GM23338 (cell line): ENCODE measurements at regions not wholly inside any gene's neighbourhood (a gene's known extent, or its start where the extent isn't known, plus 50 kb on each side); places are given as distances from the start of the nearest gene placed in this dataset.

ENCODE experiments used
- ATAC-seq: fragments of 200-7000 bp; cut with Tn5 transposase; 3 replicates; pipeline ENCODE4 v1.9.1; 2020
- DNase-seq: peaks from one replicate; pipeline ENCODE4 v3.0.0-alpha.2; 2015; ENCODE audit warnings: low spot score
- H2AFZ ChIP-seq: fragments of 200-600 bp; sonication (generic); 2 replicates; pipeline ENCODE4 v1.8.0; 2016; ENCODE audit warnings: antibody characterized with exemption, mild to moderate bottlenecking, moderate library complexity
- H3F3A ChIP-seq: fragments of 200-600 bp; sonication (generic); replicated peaks from 2 replicates; pipeline ENCODE4 v1.8.0; 2017; ENCODE audit warnings: antibody characterized with exemption, mixed run types, low read depth
- H3K27ac ChIP-seq: fragments of 200-600 bp; sonication (generic); 2 replicates; pipeline ENCODE4 v1.6.1; 2016; ENCODE audit warnings: low read depth
- H3K27me3 ChIP-seq: fragments of 200-600 bp; sonication (generic); 2 replicates; pipeline ENCODE4 v1.8.0; 2016; ENCODE audit warnings: mild to moderate bottlenecking, mixed run types, moderate library complexity; ENCODE audit not compliant: insufficient read depth
- H3K36me3 ChIP-seq: fragments of 200-600 bp; sonication (generic); 2 replicates; pipeline ENCODE4 v1.8.0; 2016; ENCODE audit warnings: mild to moderate bottlenecking; ENCODE audit not compliant: insufficient read depth
- H3K4me1 ChIP-seq: fragments of 200-600 bp; sonication (generic); 2 replicates; pipeline ENCODE4 v1.8.0; 2016; ENCODE audit warnings: mild to moderate bottlenecking, moderate library complexity; ENCODE audit not compliant: insufficient read depth
- H3K4me2 ChIP-seq: fragments of 200-600 bp; sonication (generic); 2 replicates; pipeline ENCODE4 v1.7.1; 2017; ENCODE audit warnings: mixed run types
- H3K4me3 ChIP-seq: fragments of 200-600 bp; sonication (generic); 2 replicates; pipeline ENCODE4 v1.6.1; 2016; ENCODE audit warnings: mixed run types
- H3K79me2 ChIP-seq: fragments of 200-600 bp; sonication (generic); replicated peaks from 2 replicates; pipeline ENCODE4 v1.8.0; 2017; ENCODE audit warnings: mild to moderate bottlenecking; ENCODE audit not compliant: insufficient read depth
- H3K9me2 ChIP-seq: fragments of 200-600 bp; sonication (generic); 2 replicates; pipeline ENCODE4 v1.8.0; 2017; ENCODE audit not compliant: insufficient read depth
- H4K20me1 ChIP-seq: fragments of 200-600 bp; sonication (generic); replicated peaks from 2 replicates; pipeline ENCODE4 v1.8.0; 2017; ENCODE audit warnings: mild to moderate bottlenecking; ENCODE audit not compliant: insufficient read depth
- H3K27ac Mint-ChIP-seq: 2 replicates; pipeline ENCODE4 v1.8.0; 2020; ENCODE audit warnings: inconsistent platforms, mild to moderate bottlenecking, moderate library complexity, mixed read lengths
- H3K27me3 Mint-ChIP-seq: 3 replicates; pipeline ENCODE4 v1.8.0; 2022; ENCODE audit warnings: low read depth, mild to moderate bottlenecking, moderate library complexity, mixed read lengths, inconsistent platforms; ENCODE audit not compliant: insufficient read depth, poor library complexity
- H3K36me3 Mint-ChIP-seq: 3 replicates; pipeline ENCODE4 v1.8.0; 2021; ENCODE audit warnings: low read depth, mild to moderate bottlenecking, inconsistent platforms, moderate library complexity, mixed read lengths
- H3K4me1 Mint-ChIP-seq: 3 replicates; pipeline ENCODE4 v1.8.0; 2020; ENCODE audit warnings: mild to moderate bottlenecking, inconsistent platforms, mixed read lengths
- H3K4me3 Mint-ChIP-seq: 3 replicates; pipeline ENCODE4 v1.8.0; 2021; ENCODE audit warnings: moderate library complexity, mild to moderate bottlenecking, inconsistent platforms, mixed read lengths
- H3K9me3 Mint-ChIP-seq: 3 replicates; pipeline ENCODE4 v1.8.0; 2020; ENCODE audit warnings: moderate library complexity, mild to moderate bottlenecking, inconsistent platforms, mixed read lengths
- CREB1 ChIP-seq: fragments of 250-450 bp; sonication (Bioruptor Pico); IDR thresholded peaks from 2 replicates; pipeline ENCODE4 v1.5.0; 2020; ENCODE audit warnings: low read depth, mild to moderate bottlenecking, moderate library complexity
- EZH2phosphoT487 ChIP-seq: fragments of 200-600 bp; sonication (generic); IDR thresholded peaks from one replicate; pipeline ENCODE4 v1.8.1; 2018; ENCODE audit warnings: antibody characterized with exemption; ENCODE audit not compliant: unreplicated experiment
- JUNB ChIP-seq: IDR thresholded peaks from one replicate; pipeline ENCODE4 v1.6.1; 2016; ENCODE audit warnings: antibody characterized with exemption; ENCODE audit not compliant: unreplicated experiment
- POLR2AphosphoS5 ChIP-seq: IDR thresholded peaks from 2 replicates; pipeline ENCODE4 v1.6.1; 2016; ENCODE audit warnings: antibody characterized with exemption, low read depth
- STAT1 ChIP-seq: IDR thresholded peaks from one replicate; pipeline ENCODE4 v1.6.1; 2016; ENCODE audit warnings: antibody characterized with exemption; ENCODE audit not compliant: unreplicated experiment
- ZNF114 ChIP-seq: fragments of 250-450 bp; sonication (Bioruptor Pico); IDR thresholded peaks from 2 replicates; pipeline ENCODE4 v1.5.0; 2020; ENCODE audit warnings: mild to moderate bottlenecking, moderate library complexity
- ZNF331 ChIP-seq: fragments of 250-450 bp; sonication (Bioruptor Pico); IDR thresholded peaks from 2 replicates; pipeline ENCODE4 v1.5.0; 2020; ENCODE audit warnings: low read depth, mild to moderate bottlenecking, moderate library complexity
- TF ChIP-seq, protein P1 (sequence below): IDR thresholded peaks from one replicate; pipeline ENCODE4 v1.6.1; 2018; ENCODE audit warnings: antibody characterized with exemption; ENCODE audit not compliant: unreplicated experiment
- TF ChIP-seq, protein P2 (sequence below): IDR thresholded peaks from 2 replicates; pipeline ENCODE4 v1.6.1; 2016; ENCODE audit warnings: antibody characterized with exemption

DNA sequence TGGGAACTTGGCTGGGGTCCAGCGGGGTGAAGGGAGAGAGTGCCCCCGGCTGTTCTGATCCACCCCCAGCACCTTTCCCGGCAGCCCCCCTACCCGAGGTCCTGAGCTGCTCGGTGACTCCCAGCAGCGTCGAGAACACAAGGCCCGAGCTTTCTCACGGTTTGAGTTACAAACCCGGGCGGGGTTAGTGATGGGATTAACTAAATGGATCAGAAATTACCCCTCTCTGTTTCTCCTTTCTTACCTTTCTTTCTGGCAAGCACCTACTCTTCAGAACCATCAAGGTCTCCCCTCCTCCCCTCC is 139.4 kb upstream of the GPC1 start (continued):
- TF ChIP-seq, protein P1, sequence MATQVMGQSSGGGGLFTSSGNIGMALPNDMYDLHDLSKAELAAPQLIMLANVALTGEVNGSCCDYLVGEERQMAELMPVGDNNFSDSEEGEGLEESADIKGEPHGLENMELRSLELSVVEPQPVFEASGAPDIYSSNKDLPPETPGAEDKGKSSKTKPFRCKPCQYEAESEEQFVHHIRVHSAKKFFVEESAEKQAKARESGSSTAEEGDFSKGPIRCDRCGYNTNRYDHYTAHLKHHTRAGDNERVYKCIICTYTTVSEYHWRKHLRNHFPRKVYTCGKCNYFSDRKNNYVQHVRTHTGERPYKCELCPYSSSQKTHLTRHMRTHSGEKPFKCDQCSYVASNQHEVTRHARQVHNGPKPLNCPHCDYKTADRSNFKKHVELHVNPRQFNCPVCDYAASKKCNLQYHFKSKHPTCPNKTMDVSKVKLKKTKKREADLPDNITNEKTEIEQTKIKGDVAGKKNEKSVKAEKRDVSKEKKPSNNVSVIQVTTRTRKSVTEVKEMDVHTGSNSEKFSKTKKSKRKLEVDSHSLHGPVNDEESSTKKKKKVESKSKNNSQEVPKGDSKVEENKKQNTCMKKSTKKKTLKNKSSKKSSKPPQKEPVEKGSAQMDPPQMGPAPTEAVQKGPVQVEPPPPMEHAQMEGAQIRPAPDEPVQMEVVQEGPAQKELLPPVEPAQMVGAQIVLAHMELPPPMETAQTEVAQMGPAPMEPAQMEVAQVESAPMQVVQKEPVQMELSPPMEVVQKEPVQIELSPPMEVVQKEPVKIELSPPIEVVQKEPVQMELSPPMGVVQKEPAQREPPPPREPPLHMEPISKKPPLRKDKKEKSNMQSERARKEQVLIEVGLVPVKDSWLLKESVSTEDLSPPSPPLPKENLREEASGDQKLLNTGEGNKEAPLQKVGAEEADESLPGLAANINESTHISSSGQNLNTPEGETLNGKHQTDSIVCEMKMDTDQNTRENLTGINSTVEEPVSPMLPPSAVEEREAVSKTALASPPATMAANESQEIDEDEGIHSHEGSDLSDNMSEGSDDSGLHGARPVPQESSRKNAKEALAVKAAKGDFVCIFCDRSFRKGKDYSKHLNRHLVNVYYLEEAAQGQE, result no peak
- no peak for TF ChIP-seq POLR2AphosphoS5

DNA sequence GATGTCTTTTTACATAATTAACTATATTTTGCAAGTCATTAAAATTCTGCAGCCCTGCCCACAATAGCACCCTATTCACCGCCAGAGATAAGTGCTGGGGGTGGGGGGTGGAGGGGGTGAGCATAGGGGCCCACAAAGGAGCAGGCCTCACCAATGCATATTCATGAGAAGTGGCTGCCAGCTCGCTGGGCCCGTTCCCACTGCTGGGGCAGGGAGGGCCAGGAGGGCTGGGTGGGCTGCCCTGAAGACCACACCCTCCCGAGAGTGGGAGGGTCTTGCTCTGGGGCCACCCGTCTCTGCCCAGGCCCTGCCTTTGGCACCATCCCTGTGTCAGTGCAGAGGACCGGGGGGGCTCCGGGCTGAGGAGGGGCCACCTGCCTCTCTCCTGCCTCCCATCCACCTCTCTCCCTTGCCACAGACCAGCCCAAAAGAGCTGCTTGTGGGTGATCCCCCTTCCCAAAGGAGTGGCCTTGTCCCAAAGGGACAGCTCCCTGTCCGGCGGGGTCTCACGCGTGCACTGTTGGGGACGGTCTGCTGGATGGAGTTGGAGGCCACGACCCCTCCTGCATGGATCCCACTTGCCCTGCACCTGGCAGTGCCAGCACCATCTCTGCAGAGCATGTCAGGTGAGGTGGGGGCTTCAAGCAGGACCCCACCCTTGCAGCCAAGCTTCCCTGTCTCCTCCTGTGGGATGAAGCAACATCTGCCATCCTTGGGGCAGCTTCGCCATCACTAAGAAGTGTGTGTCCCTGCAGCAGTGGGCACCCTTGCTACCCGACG is 138.8 kb upstream of the GPC1 start:
- H3K4me3 ChIP-seq, result no peak overlapping the region
- TF ChIP-seq STAT1 (no peak), JUNB (no peak), ZNF114 (CRISPR knock-in tag) (no peak), POLR2AphosphoS5 (no peak), EZH2phosphoT487 (no peak), ZNF331 (CRISPR knock-in tag) (no peak), CREB1 (no peak)
- TF ChIP-seq, protein P1, result no peak
- TF ChIP-seq, protein P2, sequence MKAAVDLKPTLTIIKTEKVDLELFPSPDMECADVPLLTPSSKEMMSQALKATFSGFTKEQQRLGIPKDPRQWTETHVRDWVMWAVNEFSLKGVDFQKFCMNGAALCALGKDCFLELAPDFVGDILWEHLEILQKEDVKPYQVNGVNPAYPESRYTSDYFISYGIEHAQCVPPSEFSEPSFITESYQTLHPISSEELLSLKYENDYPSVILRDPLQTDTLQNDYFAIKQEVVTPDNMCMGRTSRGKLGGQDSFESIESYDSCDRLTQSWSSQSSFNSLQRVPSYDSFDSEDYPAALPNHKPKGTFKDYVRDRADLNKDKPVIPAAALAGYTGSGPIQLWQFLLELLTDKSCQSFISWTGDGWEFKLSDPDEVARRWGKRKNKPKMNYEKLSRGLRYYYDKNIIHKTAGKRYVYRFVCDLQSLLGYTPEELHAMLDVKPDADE, result no peak
- H2AFZ ChIP-seq, result no peak overlapping the region
- H3K79me2 ChIP-seq, result no peaks in the 10 kb centered on the region
- H3K4me1 ChIP-seq, result peaks cover 6% of the 10 kb centered on the region; the same call in 1 of the 2 replicates
- Mint-ChIP-seq H3K27me3 (peaks cover 2% of the 10 kb centered on the region), H3K9me3 (no peaks in the 10 kb centered on the region), H3K4me1 (peaks cover 16% of the 10 kb centered on the region), H3K36me3 (no peaks in the 10 kb centered on the region), H3K4me3 (no peak overlapping the region), H3K27ac (no peak overlapping the region)
- no peaks in the 10 kb centered on the region for H3K9me2 ChIP-seq
- no peaks in the 10 kb centered on the region for H3F3A ChIP-seq
- ATAC-seq, result peak; percentile 27
- H3K4me2 ChIP-seq, result no peak overlapping the region
- H4K20me1 ChIP-seq, result no peaks in the 10 kb centered on the region
- H3K27me3 ChIP-seq, result no peaks in the 10 kb centered on the region
- H3K36me3 ChIP-seq, result no peaks in the 10 kb centered on the region
- no peak for DNase-seq
- no peak overlapping the region for H3K27ac ChIP-seq
